OCI-LY1 (cell line): ENCODE measurements at regions not wholly inside any gene's neighbourhood (a gene's known extent, or its start where the extent isn't known, plus 50 kb on each side); places are given as distances from the start of the nearest gene placed in this dataset.

Source experiments
- EZH2 ChIP-seq: fragments of 200-600 bp; sonication (generic), shearing (Covaris generic); IDR thresholded peaks from 2 replicates; pipeline ENCODE4 v1.8.0; 2017; ENCODE audit warnings: borderline replicate concordance, mixed run types, mild to moderate bottlenecking, antibody characterized with exemption, low read length, moderate library complexity, mixed read lengths
- TF ChIP-seq, protein P1 (sequence below): fragments of 200-600 bp; sonication (generic), shearing (Covaris generic); IDR thresholded peaks from 2 replicates; pipeline ENCODE4 v1.5.1; 2017; ENCODE audit warnings: mild to moderate bottlenecking, antibody characterized with exemption, low read length, moderate library complexity, mixed read lengths

DNA sequence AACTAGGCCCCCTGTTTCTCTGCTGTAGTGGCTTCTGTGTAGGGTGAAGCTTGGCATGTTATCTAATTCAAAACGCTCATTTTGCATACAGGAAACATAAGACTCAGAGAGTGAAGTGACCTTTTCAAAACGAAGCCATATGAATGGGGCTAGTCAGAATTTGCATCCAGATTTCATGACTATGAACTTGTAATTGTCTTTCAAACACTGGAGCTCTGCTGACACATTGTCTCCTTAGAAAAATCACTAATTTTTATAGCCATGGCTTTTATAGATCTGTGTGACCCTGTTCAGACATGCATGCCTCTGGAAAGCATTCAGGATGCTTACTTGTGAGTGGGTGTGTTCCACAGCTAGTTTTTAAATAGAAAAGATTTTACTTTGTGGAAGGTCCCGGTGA is 444.3 kb upstream of the GCFC2 start:
- TF ChIP-seq, protein P1, sequence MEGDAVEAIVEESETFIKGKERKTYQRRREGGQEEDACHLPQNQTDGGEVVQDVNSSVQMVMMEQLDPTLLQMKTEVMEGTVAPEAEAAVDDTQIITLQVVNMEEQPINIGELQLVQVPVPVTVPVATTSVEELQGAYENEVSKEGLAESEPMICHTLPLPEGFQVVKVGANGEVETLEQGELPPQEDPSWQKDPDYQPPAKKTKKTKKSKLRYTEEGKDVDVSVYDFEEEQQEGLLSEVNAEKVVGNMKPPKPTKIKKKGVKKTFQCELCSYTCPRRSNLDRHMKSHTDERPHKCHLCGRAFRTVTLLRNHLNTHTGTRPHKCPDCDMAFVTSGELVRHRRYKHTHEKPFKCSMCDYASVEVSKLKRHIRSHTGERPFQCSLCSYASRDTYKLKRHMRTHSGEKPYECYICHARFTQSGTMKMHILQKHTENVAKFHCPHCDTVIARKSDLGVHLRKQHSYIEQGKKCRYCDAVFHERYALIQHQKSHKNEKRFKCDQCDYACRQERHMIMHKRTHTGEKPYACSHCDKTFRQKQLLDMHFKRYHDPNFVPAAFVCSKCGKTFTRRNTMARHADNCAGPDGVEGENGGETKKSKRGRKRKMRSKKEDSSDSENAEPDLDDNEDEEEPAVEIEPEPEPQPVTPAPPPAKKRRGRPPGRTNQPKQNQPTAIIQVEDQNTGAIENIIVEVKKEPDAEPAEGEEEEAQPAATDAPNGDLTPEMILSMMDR, result no peak
- TF ChIP-seq EZH2, result no peak
